A673 (cell line): ENCODE measurements at regions not wholly inside any gene's neighbourhood (a gene's known extent, or its start where the extent isn't known, plus 50 kb on each side); places are given as distances from the start of the nearest gene placed in this dataset.
A peak's percentile ranks its signal among the peaks of the same experiment; 100 is the strongest.

Experiments
- BruUV-seq: library from RNA; stranded (reverse); fragments of 400-500 nt; replicated peaks from 2 replicates; lab custom pipeline; 2021; lab: Mats Ljungman, UMichigan
- CTCF ChIA-PET: fragments of 300-600 bp; sonication (Branson Sonifier 250); formaldehyde crosslinking; loops from one replicate; lab custom pipeline; 2022; ENCODE audit warnings: antibody characterized with exemption; lab: Charles Lee
- POLR2A ChIA-PET: fragments of 300-600 bp; sonication (Branson Sonifier 250); formaldehyde crosslinking; loops from one replicate; lab custom pipeline; 2022; ENCODE audit warnings: antibody characterized with exemption; ENCODE audit not compliant: low non-redundant PET; lab: Charles Lee
- DNase-seq: peaks from one replicate; pipeline ENCODE4 v3.0.0-alpha.2; 2015; ENCODE audit warnings: low spot score
- H3K27ac ChIP-seq: fragments of 200-600 bp; sonication (generic); 2 replicates; pipeline ENCODE4 v1.5.1; 2016; ENCODE audit warnings: mixed run types, low read depth, mild to moderate bottlenecking, mixed read lengths, antibody characterized with exemption, low read length; ENCODE audit not compliant: poor library complexity, severe bottlenecking
- H3K27me3 ChIP-seq: fragments of 200-600 bp; sonication (generic); replicated peaks from 2 replicates; pipeline ENCODE4 v1.6.1; 2017; ENCODE audit warnings: mixed run types, low read depth, mild to moderate bottlenecking, mixed read lengths, antibody characterized with exemption, low read length; ENCODE audit not compliant: insufficient read depth, poor library complexity
- H3K36me3 ChIP-seq: fragments of 200-600 bp; sonication (generic); 2 replicates; pipeline ENCODE4 v1.6.1; 2016; ENCODE audit warnings: mixed run types, mild to moderate bottlenecking, mixed read lengths, antibody characterized with exemption, low read length; ENCODE audit not compliant: insufficient read depth, poor library complexity, severe bottlenecking
- H3K4me1 ChIP-seq: fragments of 200-600 bp; sonication (generic); 2 replicates; pipeline ENCODE4 v1.6.1; 2017; ENCODE audit warnings: mixed run types, mild to moderate bottlenecking, mixed read lengths, antibody characterized with exemption, low read length; ENCODE audit not compliant: insufficient read depth, poor library complexity, severe bottlenecking
- H3K4me3 ChIP-seq: fragments of 200-600 bp; sonication (generic); 2 replicates; pipeline ENCODE4 v1.5.1; 2016; ENCODE audit warnings: low read depth, mixed run types, mild to moderate bottlenecking, mixed read lengths, low read length; ENCODE audit not compliant: poor library complexity, severe bottlenecking
- H3K9me3 ChIP-seq: fragments of 200-600 bp; sonication (generic); 2 replicates; pipeline ENCODE4 v1.6.1; 2016; ENCODE audit warnings: mixed run types, low read depth, mild to moderate bottlenecking, mixed read lengths, antibody characterized with exemption, low read length; ENCODE audit not compliant: poor library complexity, severe bottlenecking
- CTCF ChIP-seq: fragments of 300-800, 200-600 bp; sonication (generic); conservative IDR thresholded peaks from 2 replicates; pipeline ENCODE4 v1.5.1; 2017; ENCODE audit warnings: low read depth, mild to moderate bottlenecking, antibody characterized with exemption, low read length, moderate library complexity, mixed read lengths
- EZH2 ChIP-seq: fragments of 200-600 bp; sonication (generic); IDR thresholded peaks from 2 replicates; pipeline ENCODE4 v1.6.1; 2017; ENCODE audit warnings: borderline replicate concordance, low read depth, mild to moderate bottlenecking, mixed read lengths, antibody characterized with exemption, low read length; ENCODE audit not compliant: poor library complexity, severe bottlenecking
- intact Hi-C: fragments of 100-400 bp; cut with micrococcal nuclease; formaldehyde crosslinking; loops from one replicate; pipeline ENCODE4 v1.10.0; 2022; ENCODE audit not compliant: unreplicated experiment

GRCh38 chr2:103809941-103810441 is 1043.9 kb upstream of the POU3F3 start:
- Histone ChIP-seq H3K4me1 (no peaks in the 10 kb centered on the region), H3K27ac (no peak overlapping the region), H3K36me3 (no peaks in the 10 kb centered on the region), H3K4me3 (no peak overlapping the region), H3K9me3 (no peaks in the 10 kb centered on the region), H3K27me3 (no peaks in the 10 kb centered on the region)
- TF ChIP-seq CTCF (no peak), EZH2 (no peak)
- intact Hi-C loops = no loop called here
- POLR2A ChIA-PET = no interaction called here
- peak; percentile 10 for DNase-seq
- no TSS peak for BruUV-seq
- CTCF ChIA-PET = no interaction called here

- Histone ChIP-seq H3K36me3 (no peaks in the 10 kb centered on the region), H3K9me3 (no peaks in the 10 kb centered on the region), H3K27ac (no peak overlapping the region), H3K4me3 (no peak overlapping the region), H3K27me3 (no peaks in the 10 kb centered on the region), H3K4me1 (no peaks in the 10 kb centered on the region)
- BruUV-seq = no TSS peak
- intact Hi-C loops = no loop called here
- POLR2A ChIA-PET = no interaction called here
- DNase-seq = no peak
- CTCF ChIA-PET = no interaction called here
- TF ChIP-seq EZH2 = no peak
These were observed 1043.0 kb upstream of the POU3F3 start for GRCh38 chr2:103810875-103811274.

- intact Hi-C loops = no loop called here
- Histone ChIP-seq H3K27me3 (no peaks in the 10 kb centered on the region), H3K36me3 (no peaks in the 10 kb centered on the region), H3K27ac (no peak overlapping the region), H3K9me3 (no peaks in the 10 kb centered on the region), H3K4me3 (no peak overlapping the region), H3K4me1 (no peaks in the 10 kb centered on the region)
- BruUV-seq = no TSS peak
- ChIA-PET POLR2A (no interaction called here), CTCF (no interaction called here)
- no peak for DNase-seq
- no peak for TF ChIP-seq EZH2
- no peak for TF ChIP-seq CTCF
These were observed 1039.9 kb upstream of the POU3F3 start for GRCh38 chr2:103814016-103814415.

GRCh38 chr2:103815731-103816130 is 1038.2 kb upstream of the POU3F3 start:
- DNase-seq = no peak
- no peaks in the 10 kb centered on the region for H3K27me3 ChIP-seq
- TF ChIP-seq EZH2 = no peak
- no peak for TF ChIP-seq CTCF
- no peaks in the 10 kb centered on the region for H3K9me3 ChIP-seq
- H3K4me1 ChIP-seq = no peaks in the 10 kb centered on the region
- H3K4me3 ChIP-seq = no peak overlapping the region
- no TSS peak for BruUV-seq
- intact Hi-C loops = no loop called here
- H3K27ac ChIP-seq = no peak overlapping the region
- ChIA-PET POLR2A (no interaction called here), CTCF (no interaction called here)
- no peaks in the 10 kb centered on the region for H3K36me3 ChIP-seq
